DND-41 (cell line): ENCODE measurements at regions not wholly inside any gene's neighbourhood (a gene's known extent, or its start where the extent isn't known, plus 50 kb on each side); places are given as distances from the start of the nearest gene placed in this dataset.

ENCODE experiments used
- EZH2 ChIP-seq: IDR thresholded peaks from 3 replicates; pipeline ENCODE4 v1.6.1; 2012; ENCODE audit warnings: borderline replicate concordance, low read depth, mild to moderate bottlenecking, moderate library complexity, low read length, inconsistent platforms; ENCODE audit not compliant: severe bottlenecking
- TF ChIP-seq, protein P1 (sequence below): IDR thresholded peaks from 2 replicates; pipeline ENCODE4 v1.5.1; 2012; ENCODE audit warnings: borderline replicate concordance, low read length, moderate library complexity, mild to moderate bottlenecking; ENCODE audit not compliant: poor library complexity, severe bottlenecking; ENCODE audit errors: extremely low read depth

DNA sequence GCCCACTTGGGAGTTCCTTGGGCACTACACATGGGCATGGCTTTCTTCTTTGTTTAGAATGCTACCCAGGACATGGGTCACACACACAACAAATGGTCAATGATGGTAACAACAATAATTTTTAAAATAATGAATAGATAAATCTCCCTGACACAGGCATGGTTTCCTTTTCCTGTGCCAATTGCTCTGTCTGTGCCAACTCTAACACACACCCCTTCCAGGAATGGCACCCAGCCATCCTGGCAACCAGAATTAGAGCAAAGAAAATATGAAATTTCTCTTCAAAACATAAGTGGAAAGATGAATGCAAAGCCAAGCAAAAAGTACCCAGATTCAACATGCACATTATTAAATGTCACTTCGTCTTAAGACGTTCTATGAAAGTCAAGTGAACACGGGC lies 104.9 kb upstream of the SOX5 start:
- TF ChIP-seq, protein P1, sequence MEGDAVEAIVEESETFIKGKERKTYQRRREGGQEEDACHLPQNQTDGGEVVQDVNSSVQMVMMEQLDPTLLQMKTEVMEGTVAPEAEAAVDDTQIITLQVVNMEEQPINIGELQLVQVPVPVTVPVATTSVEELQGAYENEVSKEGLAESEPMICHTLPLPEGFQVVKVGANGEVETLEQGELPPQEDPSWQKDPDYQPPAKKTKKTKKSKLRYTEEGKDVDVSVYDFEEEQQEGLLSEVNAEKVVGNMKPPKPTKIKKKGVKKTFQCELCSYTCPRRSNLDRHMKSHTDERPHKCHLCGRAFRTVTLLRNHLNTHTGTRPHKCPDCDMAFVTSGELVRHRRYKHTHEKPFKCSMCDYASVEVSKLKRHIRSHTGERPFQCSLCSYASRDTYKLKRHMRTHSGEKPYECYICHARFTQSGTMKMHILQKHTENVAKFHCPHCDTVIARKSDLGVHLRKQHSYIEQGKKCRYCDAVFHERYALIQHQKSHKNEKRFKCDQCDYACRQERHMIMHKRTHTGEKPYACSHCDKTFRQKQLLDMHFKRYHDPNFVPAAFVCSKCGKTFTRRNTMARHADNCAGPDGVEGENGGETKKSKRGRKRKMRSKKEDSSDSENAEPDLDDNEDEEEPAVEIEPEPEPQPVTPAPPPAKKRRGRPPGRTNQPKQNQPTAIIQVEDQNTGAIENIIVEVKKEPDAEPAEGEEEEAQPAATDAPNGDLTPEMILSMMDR = no peak
- TF ChIP-seq EZH2 = no peak
